GM18951 (cell line): ENCODE measurements at regions not wholly inside any gene's neighbourhood (a gene's known extent, or its start where the extent isn't known, plus 50 kb on each side); places are given as distances from the start of the nearest gene placed in this dataset.

Source experiments
- POLR2A ChIP-seq: IDR thresholded peaks from 4 replicates; pipeline ENCODE4 v1.6.1; 2011; ENCODE audit warnings: mild to moderate bottlenecking; ENCODE audit not compliant: insufficient read length, insufficient read depth; ENCODE audit errors: extremely low read depth
- in situ Hi-C: fragments of 300-500 bp; cut with MboI; formaldehyde crosslinking; loops from one replicate; pipeline ENCODE4 v1.12.0; 2022; ENCODE audit warnings: low sequenced_read_pairs, mixed read lengths, inconsistent platforms; ENCODE audit not compliant: unreplicated experiment

DNA sequence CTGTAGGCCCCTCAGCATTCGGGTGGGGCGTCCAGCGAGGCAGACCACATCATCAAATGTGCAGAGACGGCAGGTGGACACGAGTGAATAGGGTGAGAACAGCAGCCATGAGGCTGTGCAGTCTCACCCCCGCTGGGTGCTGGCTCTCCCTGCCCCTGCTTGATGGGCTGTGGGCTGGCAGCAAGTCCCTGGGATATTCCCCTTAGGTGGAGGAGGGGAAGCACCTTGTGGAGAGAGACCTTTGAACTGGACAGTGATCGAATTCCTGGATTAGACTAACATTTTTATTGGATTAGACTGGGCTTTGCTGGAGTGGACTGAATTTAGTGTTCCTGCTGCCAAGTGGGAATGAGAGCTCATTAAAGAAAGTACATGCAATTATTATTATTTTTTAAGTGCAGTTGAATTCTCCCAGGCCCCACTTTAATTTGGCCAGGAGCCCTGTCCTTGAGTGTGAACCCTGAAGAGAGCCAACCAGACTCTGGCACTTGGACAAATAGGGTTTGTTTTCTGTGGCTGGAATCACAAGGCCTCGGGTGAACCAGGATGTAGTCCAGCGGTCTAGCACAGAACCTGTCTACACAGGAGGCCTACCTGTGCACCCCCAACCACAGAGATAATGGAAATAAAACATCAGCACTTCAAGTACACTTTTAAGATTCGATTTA lies 193.1 kb downstream of the ABHD5 start:
- in situ Hi-C loops = no loop called here
- TF ChIP-seq POLR2A = no peak

DNA sequence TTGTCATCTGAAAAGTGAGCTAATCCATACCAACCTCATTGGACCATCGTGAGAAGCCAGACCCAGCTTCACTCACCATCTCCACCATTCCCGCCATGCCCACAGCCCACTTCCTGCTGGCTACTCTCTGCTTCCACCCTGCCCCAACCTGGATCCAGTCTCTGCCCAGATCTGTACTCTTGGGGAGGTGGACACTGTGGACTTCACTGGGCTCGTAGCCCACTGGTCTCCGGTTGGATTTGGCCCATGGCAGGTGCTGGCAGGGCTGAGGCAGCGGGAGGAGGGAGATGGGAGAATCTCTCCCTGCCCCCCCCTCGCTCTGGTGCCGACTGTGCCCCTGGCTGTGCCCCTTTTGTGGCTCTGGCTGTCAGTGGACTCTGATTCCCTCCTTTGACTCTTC lies 193.8 kb downstream of the ABHD5 start:
- in situ Hi-C loops = no loop called here
- TF ChIP-seq POLR2A = no peak

DNA sequence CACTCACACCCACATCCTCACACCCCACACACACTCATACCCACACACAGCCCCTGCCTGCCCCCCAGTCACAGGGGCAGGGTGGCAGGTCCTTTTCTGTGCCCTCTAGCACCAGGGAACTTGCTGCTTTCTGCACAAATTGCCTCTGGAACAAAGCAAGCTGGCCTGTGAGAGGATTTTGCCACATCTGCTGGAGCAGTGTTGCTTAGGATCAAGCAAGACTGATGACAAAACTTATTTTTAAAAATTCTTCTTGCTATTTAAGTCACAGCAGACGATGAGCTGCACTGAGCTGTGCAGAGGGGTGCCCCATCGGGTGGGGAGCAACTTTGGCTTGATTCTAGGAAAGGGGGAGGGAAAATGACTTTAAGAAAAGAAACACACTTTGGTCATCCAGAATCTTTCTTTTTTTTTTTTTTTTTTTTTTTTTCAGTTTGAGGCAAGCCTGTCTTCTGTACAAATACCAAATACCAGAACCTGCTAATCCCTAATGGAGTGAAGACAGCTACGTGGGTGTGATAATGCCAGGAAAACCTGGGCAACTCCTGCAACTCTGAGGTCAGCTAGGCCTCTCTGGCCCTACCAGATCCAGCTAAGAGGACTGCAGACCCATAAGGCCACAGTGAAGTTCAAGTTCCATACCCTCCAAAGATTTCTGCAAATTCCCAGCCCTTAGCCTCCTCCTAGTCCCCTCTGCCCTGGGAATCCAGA lies 195.3 kb downstream of the ABHD5 start:
- no peak for TF ChIP-seq POLR2A

DNA sequence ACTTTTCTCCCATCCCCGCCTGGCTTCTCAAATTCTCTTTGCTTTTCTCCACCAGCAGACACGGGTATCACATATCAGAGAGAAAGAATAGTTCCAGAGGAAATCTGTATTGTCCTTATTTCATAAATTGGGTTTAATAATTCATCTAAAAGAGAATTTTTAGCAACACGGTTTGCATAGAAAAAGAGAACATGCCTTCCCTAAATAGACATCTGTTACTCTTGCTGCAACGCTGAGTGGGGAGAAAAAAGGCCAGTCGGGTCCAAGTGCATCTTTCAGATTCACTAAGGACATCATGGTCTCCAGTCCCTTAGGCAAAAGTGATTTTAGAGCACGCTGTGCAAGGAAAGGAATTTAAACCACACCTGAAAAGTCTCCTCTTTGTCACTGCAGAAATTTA lies 201.3 kb downstream of the ABHD5 start:
- in situ Hi-C loops = no loop called here
- TF ChIP-seq POLR2A = no peak

More for the DNA sequence above, 195.3 kb downstream of the ABHD5 start:
- in situ Hi-C loops = no loop called here

- in situ Hi-C loops = no loop called here
- no peak for TF ChIP-seq POLR2A
These were observed 201.8 kb downstream of the ABHD5 start for GRCh38 chr3:43892526-43892925.

GRCh38 chr3:43893727-43894126 lies 203.0 kb downstream of the ABHD5 start:
- in situ Hi-C loops = no loop called here

GRCh38 chr3:43894176-43895049 lies 203.7 kb downstream of the ABHD5 start:
- in situ Hi-C loops = no loop called here
- TF ChIP-seq POLR2A = no peak

More at GRCh38 chr3:43893727-43894126, 203.0 kb downstream of the ABHD5 start:
- TF ChIP-seq POLR2A = no peak

GRCh38 chr3:43895573-43895972 lies 204.8 kb downstream of the ABHD5 start:
- in situ Hi-C loops = no loop called here
- no peak for TF ChIP-seq POLR2A

DNA sequence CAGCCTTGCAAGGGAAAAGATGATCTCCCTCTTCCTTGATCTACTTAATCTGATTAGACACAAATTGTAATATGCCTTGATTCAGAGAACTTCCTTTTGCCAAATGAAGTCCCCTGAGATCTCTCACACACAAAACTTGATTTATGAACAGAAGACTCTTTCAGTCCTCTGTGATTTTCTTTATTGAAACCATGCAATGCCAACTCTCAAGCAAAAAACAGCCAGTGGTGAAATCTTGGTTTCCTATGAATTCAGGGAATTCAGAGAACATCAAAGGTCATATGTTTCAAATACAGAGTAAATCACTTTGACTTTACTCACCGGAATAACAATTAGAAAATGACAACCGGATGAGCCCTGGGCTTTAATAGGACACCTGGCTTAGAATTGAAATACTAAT lies 211.7 kb downstream of the ABHD5 start:
- TF ChIP-seq POLR2A = no peak
- in situ Hi-C loops = no loop called here

- in situ Hi-C loops = no loop called here
- TF ChIP-seq POLR2A = no peak
These were observed 214.4 kb downstream of the ABHD5 start for GRCh38 chr3:43905157-43905556.

DNA sequence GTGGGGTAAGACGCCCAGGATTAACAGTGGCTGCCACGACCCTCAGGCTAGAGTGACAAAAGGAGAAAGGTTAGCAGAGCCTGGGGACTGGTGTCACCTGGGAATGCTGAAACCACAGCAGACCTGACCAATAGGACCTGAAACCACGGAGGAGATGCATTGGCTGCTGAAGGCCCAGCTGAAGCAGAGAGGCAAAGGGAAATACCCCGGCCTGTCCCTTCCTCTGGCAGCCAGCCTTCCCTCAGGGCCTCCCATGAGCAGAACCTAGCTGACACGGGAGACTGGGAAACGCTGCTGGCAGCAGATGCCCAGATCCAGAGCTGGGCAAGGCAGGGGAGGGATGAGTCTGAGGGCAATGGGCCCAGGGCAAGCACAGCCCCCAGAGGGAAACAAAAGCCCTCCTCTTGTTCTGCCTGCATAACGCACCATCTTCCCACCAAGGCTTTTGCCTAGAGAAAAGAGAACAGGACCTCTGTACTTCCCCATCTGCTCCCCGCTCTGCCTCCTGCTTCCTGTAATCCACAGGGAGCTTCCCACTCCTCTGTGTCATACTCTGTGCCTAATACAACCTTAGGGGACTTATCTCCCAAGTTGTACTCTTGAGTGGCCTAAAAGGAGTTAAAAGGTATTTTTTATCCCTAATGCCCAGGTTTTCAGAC lies 216.2 kb downstream of the ABHD5 start:
- in situ Hi-C loops = no loop called here
- TF ChIP-seq POLR2A = no peak

- in situ Hi-C loops = no loop called here
- no peak for TF ChIP-seq POLR2A
These were observed 216.7 kb downstream of the ABHD5 start for GRCh38 chr3:43907508-43907858.

DNA sequence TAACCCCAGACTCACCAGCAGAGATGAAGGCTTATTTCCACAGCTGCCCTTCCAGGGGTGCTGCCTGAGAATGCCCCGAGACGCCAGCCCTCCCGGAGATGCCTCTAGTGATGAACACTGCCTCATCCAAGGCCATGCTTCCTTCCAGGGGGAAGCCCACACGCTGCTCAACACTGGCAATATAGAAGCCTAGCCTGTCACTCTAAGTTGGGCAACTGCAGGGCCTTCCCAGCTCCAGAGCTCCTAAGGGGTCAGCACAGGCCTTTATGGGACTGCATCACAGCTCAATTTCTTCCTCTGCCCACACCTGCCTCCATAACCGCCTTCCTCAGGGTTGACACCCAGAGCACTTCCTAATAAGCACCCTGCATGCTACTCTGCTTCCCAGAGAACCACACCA lies 217.7 kb downstream of the ABHD5 start:
- TF ChIP-seq POLR2A = no peak
- in situ Hi-C loops = no loop called here
